ENCODE measurements at regions not wholly inside any gene's neighbourhood (a gene's known extent, or its start where the extent isn't known, plus 50 kb on each side); places are given as distances from the start of the nearest gene placed in this dataset.

DNA sequence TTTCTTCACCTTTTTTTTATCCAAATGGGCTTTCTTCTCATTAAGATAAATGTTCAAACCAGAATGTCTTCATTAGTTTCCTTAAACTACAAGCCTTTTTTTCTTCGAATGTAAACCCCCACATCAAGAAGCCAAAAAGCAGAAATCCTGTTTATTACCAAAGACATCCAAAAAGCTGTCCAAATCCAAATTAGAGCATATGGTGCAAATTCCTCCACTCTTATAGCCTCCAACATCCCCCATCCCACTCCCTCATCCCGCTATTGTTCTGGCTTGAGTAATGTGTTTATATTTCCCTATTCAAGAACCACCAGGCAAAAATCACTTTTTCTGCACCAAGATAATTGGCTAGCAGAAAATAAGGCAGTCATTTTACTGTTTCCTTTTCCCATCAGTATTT, 315.1 kb upstream of the ADGRL3 start (continued):
- TF ChIP-seq, protein P1, sequence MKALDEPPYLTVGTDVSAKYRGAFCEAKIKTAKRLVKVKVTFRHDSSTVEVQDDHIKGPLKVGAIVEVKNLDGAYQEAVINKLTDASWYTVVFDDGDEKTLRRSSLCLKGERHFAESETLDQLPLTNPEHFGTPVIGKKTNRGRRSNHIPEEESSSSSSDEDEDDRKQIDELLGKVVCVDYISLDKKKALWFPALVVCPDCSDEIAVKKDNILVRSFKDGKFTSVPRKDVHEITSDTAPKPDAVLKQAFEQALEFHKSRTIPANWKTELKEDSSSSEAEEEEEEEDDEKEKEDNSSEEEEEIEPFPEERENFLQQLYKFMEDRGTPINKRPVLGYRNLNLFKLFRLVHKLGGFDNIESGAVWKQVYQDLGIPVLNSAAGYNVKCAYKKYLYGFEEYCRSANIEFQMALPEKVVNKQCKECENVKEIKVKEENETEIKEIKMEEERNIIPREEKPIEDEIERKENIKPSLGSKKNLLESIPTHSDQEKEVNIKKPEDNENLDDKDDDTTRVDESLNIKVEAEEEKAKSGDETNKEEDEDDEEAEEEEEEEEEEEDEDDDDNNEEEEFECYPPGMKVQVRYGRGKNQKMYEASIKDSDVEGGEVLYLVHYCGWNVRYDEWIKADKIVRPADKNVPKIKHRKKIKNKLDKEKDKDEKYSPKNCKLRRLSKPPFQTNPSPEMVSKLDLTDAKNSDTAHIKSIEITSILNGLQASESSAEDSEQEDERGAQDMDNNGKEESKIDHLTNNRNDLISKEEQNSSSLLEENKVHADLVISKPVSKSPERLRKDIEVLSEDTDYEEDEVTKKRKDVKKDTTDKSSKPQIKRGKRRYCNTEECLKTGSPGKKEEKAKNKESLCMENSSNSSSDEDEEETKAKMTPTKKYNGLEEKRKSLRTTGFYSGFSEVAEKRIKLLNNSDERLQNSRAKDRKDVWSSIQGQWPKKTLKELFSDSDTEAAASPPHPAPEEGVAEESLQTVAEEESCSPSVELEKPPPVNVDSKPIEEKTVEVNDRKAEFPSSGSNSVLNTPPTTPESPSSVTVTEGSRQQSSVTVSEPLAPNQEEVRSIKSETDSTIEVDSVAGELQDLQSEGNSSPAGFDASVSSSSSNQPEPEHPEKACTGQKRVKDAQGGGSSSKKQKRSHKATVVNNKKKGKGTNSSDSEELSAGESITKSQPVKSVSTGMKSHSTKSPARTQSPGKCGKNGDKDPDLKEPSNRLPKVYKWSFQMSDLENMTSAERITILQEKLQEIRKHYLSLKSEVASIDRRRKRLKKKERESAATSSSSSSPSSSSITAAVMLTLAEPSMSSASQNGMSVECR (CRISPR knock-in tag; IDR thresholded peaks at IDR 0.05; ENCODE audit: borderline replicate concordance): no peak
- TF ChIP-seq CREB1 (CRISPR knock-in tag; IDR thresholded peaks at IDR 0.05) (no peak), ZNF263 (CRISPR knock-in tag; IDR thresholded peaks at IDR 0.05; ENCODE audit: low read depth) (no peak), FOXK1 (CRISPR knock-in tag; IDR thresholded peaks at IDR 0.05) (no peak), ZNF232 (CRISPR knock-in tag; IDR thresholded peaks at IDR 0.05) (no peak), NFE2L1 (CRISPR knock-in tag; IDR thresholded peaks at IDR 0.05) (no peak), ZNF423 (CRISPR knock-in tag; IDR thresholded peaks at IDR 0.05) (no peak), ZNF219 (CRISPR knock-in tag; IDR thresholded peaks at IDR 0.05; ENCODE audit: borderline replicate concordance) (no peak)
- TF ChIP-seq, protein P2, sequence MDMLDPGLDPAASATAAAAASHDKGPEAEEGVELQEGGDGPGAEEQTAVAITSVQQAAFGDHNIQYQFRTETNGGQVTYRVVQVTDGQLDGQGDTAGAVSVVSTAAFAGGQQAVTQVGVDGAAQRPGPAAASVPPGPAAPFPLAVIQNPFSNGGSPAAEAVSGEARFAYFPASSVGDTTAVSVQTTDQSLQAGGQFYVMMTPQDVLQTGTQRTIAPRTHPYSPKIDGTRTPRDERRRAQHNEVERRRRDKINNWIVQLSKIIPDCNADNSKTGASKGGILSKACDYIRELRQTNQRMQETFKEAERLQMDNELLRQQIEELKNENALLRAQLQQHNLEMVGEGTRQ (CRISPR knock-in tag; IDR thresholded peaks at IDR 0.05): no peak
- TF ChIP-seq, protein P3, sequence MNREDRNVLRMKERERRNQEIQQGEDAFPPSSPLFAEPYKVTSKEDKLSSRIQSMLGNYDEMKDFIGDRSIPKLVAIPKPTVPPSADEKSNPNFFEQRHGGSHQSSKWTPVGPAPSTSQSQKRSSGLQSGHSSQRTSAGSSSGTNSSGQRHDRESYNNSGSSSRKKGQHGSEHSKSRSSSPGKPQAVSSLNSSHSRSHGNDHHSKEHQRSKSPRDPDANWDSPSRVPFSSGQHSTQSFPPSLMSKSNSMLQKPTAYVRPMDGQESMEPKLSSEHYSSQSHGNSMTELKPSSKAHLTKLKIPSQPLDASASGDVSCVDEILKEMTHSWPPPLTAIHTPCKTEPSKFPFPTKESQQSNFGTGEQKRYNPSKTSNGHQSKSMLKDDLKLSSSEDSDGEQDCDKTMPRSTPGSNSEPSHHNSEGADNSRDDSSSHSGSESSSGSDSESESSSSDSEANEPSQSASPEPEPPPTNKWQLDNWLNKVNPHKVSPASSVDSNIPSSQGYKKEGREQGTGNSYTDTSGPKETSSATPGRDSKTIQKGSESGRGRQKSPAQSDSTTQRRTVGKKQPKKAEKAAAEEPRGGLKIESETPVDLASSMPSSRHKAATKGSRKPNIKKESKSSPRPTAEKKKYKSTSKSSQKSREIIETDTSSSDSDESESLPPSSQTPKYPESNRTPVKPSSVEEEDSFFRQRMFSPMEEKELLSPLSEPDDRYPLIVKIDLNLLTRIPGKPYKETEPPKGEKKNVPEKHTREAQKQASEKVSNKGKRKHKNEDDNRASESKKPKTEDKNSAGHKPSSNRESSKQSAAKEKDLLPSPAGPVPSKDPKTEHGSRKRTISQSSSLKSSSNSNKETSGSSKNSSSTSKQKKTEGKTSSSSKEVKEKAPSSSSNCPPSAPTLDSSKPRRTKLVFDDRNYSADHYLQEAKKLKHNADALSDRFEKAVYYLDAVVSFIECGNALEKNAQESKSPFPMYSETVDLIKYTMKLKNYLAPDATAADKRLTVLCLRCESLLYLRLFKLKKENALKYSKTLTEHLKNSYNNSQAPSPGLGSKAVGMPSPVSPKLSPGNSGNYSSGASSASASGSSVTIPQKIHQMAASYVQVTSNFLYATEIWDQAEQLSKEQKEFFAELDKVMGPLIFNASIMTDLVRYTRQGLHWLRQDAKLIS (CRISPR knock-in tag; IDR thresholded peaks at IDR 0.05; ENCODE audit: borderline replicate concordance): no peak

DNA sequence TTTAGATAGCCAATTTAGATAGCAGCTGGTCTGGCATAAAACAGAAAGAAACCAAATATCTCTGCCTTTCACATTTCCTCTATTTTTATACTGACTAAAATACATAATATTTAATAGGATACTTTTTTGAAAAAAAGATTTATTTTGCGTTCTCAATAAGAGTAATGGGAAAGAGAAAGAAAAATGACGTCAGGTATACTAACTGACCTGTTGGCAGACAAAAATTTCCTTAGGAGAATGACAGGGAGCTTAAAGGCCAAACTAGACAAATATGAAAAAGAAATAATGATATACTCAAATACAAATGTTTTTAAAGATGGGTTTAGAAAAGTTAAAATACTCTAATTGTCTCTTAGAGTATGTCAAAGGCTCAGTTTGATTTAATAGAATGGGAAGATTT, 309.4 kb upstream of the ADGRL3 start:
- POLR2A ChIA-PET: no interaction called here
- Mint-ChIP-seq H3K4me3 (no peak overlapping the region), H3K27ac (no peak overlapping the region), H3K9me3 (peaks cover 12% of the 10 kb centered on the region), H3K27me3 (ENCODE audit: low read depth) (no peaks in the 10 kb centered on the region), H3K36me3 (no peaks in the 10 kb centered on the region), H3K4me1 (peaks cover 16% of the 10 kb centered on the region)
- CTCF ChIA-PET: interaction anchor here (1.4 kb wide), 1 partner anchor 12 kb away, joined by 3 read pairs; no protein-coding TSS in a partner anchor
- ATAC-seq (no peak), DNase-seq (ENCODE audit: low spot score) (no peak)
- TF ChIP-seq, protein P4, sequence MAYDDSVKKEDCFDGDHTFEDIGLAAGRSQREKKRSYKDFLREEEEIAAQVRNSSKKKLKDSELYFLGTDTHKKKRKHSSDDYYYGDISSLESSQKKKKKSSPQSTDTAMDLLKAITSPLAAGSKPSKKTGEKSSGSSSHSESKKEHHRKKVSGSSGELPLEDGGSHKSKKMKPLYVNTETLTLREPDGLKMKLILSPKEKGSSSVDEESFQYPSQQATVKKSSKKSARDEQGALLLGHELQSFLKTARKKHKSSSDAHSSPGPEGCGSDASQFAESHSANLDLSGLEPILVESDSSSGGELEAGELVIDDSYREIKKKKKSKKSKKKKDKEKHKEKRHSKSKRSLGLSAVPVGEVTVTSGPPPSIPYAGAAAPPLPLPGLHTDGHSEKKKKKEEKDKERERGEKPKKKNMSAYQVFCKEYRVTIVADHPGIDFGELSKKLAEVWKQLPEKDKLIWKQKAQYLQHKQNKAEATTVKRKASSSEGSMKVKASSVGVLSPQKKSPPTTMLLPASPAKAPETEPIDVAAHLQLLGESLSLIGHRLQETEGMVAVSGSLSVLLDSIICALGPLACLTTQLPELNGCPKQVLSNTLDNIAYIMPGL (CRISPR knock-in tag; IDR thresholded peaks at IDR 0.05): no peak
- no peak for TF ChIP-seq TCF7 (CRISPR knock-in tag; IDR thresholded peaks at IDR 0.05; ENCODE audit: low read depth)
- TF ChIP-seq, protein P5, sequence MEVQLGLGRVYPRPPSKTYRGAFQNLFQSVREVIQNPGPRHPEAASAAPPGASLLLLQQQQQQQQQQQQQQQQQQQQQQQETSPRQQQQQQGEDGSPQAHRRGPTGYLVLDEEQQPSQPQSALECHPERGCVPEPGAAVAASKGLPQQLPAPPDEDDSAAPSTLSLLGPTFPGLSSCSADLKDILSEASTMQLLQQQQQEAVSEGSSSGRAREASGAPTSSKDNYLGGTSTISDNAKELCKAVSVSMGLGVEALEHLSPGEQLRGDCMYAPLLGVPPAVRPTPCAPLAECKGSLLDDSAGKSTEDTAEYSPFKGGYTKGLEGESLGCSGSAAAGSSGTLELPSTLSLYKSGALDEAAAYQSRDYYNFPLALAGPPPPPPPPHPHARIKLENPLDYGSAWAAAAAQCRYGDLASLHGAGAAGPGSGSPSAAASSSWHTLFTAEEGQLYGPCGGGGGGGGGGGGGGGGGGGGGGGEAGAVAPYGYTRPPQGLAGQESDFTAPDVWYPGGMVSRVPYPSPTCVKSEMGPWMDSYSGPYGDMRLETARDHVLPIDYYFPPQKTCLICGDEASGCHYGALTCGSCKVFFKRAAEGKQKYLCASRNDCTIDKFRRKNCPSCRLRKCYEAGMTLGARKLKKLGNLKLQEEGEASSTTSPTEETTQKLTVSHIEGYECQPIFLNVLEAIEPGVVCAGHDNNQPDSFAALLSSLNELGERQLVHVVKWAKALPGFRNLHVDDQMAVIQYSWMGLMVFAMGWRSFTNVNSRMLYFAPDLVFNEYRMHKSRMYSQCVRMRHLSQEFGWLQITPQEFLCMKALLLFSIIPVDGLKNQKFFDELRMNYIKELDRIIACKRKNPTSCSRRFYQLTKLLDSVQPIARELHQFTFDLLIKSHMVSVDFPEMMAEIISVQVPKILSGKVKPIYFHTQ (CRISPR knock-in tag; IDR thresholded peaks at IDR 0.05): no peak
- TF ChIP-seq, protein P6, sequence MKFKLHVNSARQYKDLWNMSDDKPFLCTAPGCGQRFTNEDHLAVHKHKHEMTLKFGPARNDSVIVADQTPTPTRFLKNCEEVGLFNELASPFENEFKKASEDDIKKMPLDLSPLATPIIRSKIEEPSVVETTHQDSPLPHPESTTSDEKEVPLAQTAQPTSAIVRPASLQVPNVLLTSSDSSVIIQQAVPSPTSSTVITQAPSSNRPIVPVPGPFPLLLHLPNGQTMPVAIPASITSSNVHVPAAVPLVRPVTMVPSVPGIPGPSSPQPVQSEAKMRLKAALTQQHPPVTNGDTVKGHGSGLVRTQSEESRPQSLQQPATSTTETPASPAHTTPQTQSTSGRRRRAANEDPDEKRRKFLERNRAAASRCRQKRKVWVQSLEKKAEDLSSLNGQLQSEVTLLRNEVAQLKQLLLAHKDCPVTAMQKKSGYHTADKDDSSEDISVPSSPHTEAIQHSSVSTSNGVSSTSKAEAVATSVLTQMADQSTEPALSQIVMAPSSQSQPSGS (CRISPR knock-in tag; IDR thresholded peaks at IDR 0.05; ENCODE audit: borderline replicate concordance, low read depth): no peak
- TF ChIP-seq JUN (CRISPR knock-in tag; IDR thresholded peaks at IDR 0.05): no peak
- no peak for TF ChIP-seq EMX1 (CRISPR knock-in tag; IDR thresholded peaks at IDR 0.05)
- TF ChIP-seq GTF2I (CRISPR knock-in tag; conservative IDR thresholded peaks at IDR 0.05): no peak
- no peak for TF ChIP-seq ZNF232 (CRISPR knock-in tag; IDR thresholded peaks at IDR 0.05)
- no peak for TF ChIP-seq TP53 (CRISPR knock-in tag; IDR thresholded peaks at IDR 0.05)
- no peak for TF ChIP-seq FOXP1 (CRISPR knock-in tag; IDR thresholded peaks at IDR 0.05; ENCODE audit: borderline replicate concordance)
- no peak for TF ChIP-seq SMAD4 (CRISPR knock-in tag; IDR thresholded peaks at IDR 0.05)
- no peak for TF ChIP-seq NR1H2 (CRISPR knock-in tag; IDR thresholded peaks at IDR 0.05)
- no peak for TF ChIP-seq NFATC4 (CRISPR knock-in tag; IDR thresholded peaks at IDR 0.05)
- no peak for TF ChIP-seq JAZF1 (CRISPR knock-in tag; IDR thresholded peaks at IDR 0.05)

All from WTC11 (cell line).